GM23338 (cell line): ENCODE measurements at regions not wholly inside any gene's neighbourhood (a gene's known extent, or its start where the extent isn't known, plus 50 kb on each side); places are given as distances from the start of the nearest gene placed in this dataset.

ENCODE experiments used
- ATAC-seq: fragments of 200-7000 bp; cut with Tn5 transposase; 3 replicates; pipeline ENCODE4 v1.9.1; 2020
- DNase-seq: peaks from one replicate; pipeline ENCODE4 v3.0.0-alpha.2; 2015; ENCODE audit warnings: low spot score
- H2AFZ ChIP-seq: fragments of 200-600 bp; sonication (generic); 2 replicates; pipeline ENCODE4 v1.8.0; 2016; ENCODE audit warnings: antibody characterized with exemption, mild to moderate bottlenecking, moderate library complexity
- H3F3A ChIP-seq: fragments of 200-600 bp; sonication (generic); replicated peaks from 2 replicates; pipeline ENCODE4 v1.8.0; 2017; ENCODE audit warnings: antibody characterized with exemption, mixed run types, low read depth
- H3K27ac ChIP-seq: fragments of 200-600 bp; sonication (generic); 2 replicates; pipeline ENCODE4 v1.6.1; 2016; ENCODE audit warnings: low read depth
- H3K27me3 ChIP-seq: fragments of 200-600 bp; sonication (generic); 2 replicates; pipeline ENCODE4 v1.8.0; 2016; ENCODE audit warnings: mild to moderate bottlenecking, mixed run types, moderate library complexity; ENCODE audit not compliant: insufficient read depth
- H3K36me3 ChIP-seq: fragments of 200-600 bp; sonication (generic); 2 replicates; pipeline ENCODE4 v1.8.0; 2016; ENCODE audit warnings: mild to moderate bottlenecking; ENCODE audit not compliant: insufficient read depth
- H3K4me1 ChIP-seq: fragments of 200-600 bp; sonication (generic); 2 replicates; pipeline ENCODE4 v1.8.0; 2016; ENCODE audit warnings: mild to moderate bottlenecking, moderate library complexity; ENCODE audit not compliant: insufficient read depth
- H3K4me2 ChIP-seq: fragments of 200-600 bp; sonication (generic); 2 replicates; pipeline ENCODE4 v1.7.1; 2017; ENCODE audit warnings: mixed run types
- H3K4me3 ChIP-seq: fragments of 200-600 bp; sonication (generic); 2 replicates; pipeline ENCODE4 v1.6.1; 2016; ENCODE audit warnings: mixed run types
- H3K79me2 ChIP-seq: fragments of 200-600 bp; sonication (generic); replicated peaks from 2 replicates; pipeline ENCODE4 v1.8.0; 2017; ENCODE audit warnings: mild to moderate bottlenecking; ENCODE audit not compliant: insufficient read depth
- H3K9me2 ChIP-seq: fragments of 200-600 bp; sonication (generic); 2 replicates; pipeline ENCODE4 v1.8.0; 2017; ENCODE audit not compliant: insufficient read depth
- H4K20me1 ChIP-seq: fragments of 200-600 bp; sonication (generic); replicated peaks from 2 replicates; pipeline ENCODE4 v1.8.0; 2017; ENCODE audit warnings: mild to moderate bottlenecking; ENCODE audit not compliant: insufficient read depth
- H3K27ac Mint-ChIP-seq: 2 replicates; pipeline ENCODE4 v1.8.0; 2020; ENCODE audit warnings: inconsistent platforms, mild to moderate bottlenecking, moderate library complexity, mixed read lengths
- H3K27me3 Mint-ChIP-seq: 3 replicates; pipeline ENCODE4 v1.8.0; 2022; ENCODE audit warnings: low read depth, mild to moderate bottlenecking, moderate library complexity, mixed read lengths, inconsistent platforms; ENCODE audit not compliant: insufficient read depth, poor library complexity
- H3K36me3 Mint-ChIP-seq: 3 replicates; pipeline ENCODE4 v1.8.0; 2021; ENCODE audit warnings: low read depth, mild to moderate bottlenecking, inconsistent platforms, moderate library complexity, mixed read lengths
- H3K4me1 Mint-ChIP-seq: 3 replicates; pipeline ENCODE4 v1.8.0; 2020; ENCODE audit warnings: mild to moderate bottlenecking, inconsistent platforms, mixed read lengths
- H3K4me3 Mint-ChIP-seq: 3 replicates; pipeline ENCODE4 v1.8.0; 2021; ENCODE audit warnings: moderate library complexity, mild to moderate bottlenecking, inconsistent platforms, mixed read lengths
- H3K9me3 Mint-ChIP-seq: 3 replicates; pipeline ENCODE4 v1.8.0; 2020; ENCODE audit warnings: moderate library complexity, mild to moderate bottlenecking, inconsistent platforms, mixed read lengths
- CREB1 ChIP-seq: fragments of 250-450 bp; sonication (Bioruptor Pico); IDR thresholded peaks from 2 replicates; pipeline ENCODE4 v1.5.0; 2020; ENCODE audit warnings: low read depth, mild to moderate bottlenecking, moderate library complexity
- EZH2 ChIP-seq: fragments of 200-600 bp; sonication (generic); IDR thresholded peaks from one replicate; pipeline ENCODE4 v1.8.0; 2017; ENCODE audit warnings: antibody characterized with exemption, mild to moderate bottlenecking, low read depth; ENCODE audit not compliant: unreplicated experiment
- EZH2phosphoT487 ChIP-seq: fragments of 200-600 bp; sonication (generic); IDR thresholded peaks from one replicate; pipeline ENCODE4 v1.8.1; 2018; ENCODE audit warnings: antibody characterized with exemption; ENCODE audit not compliant: unreplicated experiment
- JUNB ChIP-seq: IDR thresholded peaks from one replicate; pipeline ENCODE4 v1.6.1; 2016; ENCODE audit warnings: antibody characterized with exemption; ENCODE audit not compliant: unreplicated experiment
- NANOG ChIP-seq: IDR thresholded peaks from 2 replicates; pipeline ENCODE4 v1.6.1; 2016; ENCODE audit warnings: antibody characterized with exemption, borderline replicate concordance
- POLR2AphosphoS5 ChIP-seq: IDR thresholded peaks from 2 replicates; pipeline ENCODE4 v1.6.1; 2016; ENCODE audit warnings: antibody characterized with exemption, low read depth
- STAT1 ChIP-seq: IDR thresholded peaks from one replicate; pipeline ENCODE4 v1.6.1; 2016; ENCODE audit warnings: antibody characterized with exemption; ENCODE audit not compliant: unreplicated experiment
- ZNF114 ChIP-seq: fragments of 250-450 bp; sonication (Bioruptor Pico); IDR thresholded peaks from 2 replicates; pipeline ENCODE4 v1.5.0; 2020; ENCODE audit warnings: mild to moderate bottlenecking, moderate library complexity
- ZNF331 ChIP-seq: fragments of 250-450 bp; sonication (Bioruptor Pico); IDR thresholded peaks from 2 replicates; pipeline ENCODE4 v1.5.0; 2020; ENCODE audit warnings: low read depth, mild to moderate bottlenecking, moderate library complexity
- TF ChIP-seq, protein P1 (sequence below): fragments of 250-450 bp; sonication (Bioruptor Pico); IDR thresholded peaks from 2 replicates; pipeline ENCODE4 v1.5.0; 2020; ENCODE audit warnings: mild to moderate bottlenecking, moderate library complexity
- TF ChIP-seq, protein P2 (sequence below): IDR thresholded peaks from one replicate; pipeline ENCODE4 v1.6.1; 2018; ENCODE audit warnings: antibody characterized with exemption; ENCODE audit not compliant: unreplicated experiment
- TF ChIP-seq, protein P3 (sequence below), 2 experiments: fragments of 200-600 bp in 1 of 2; sonication (generic) in 1 of 2; conservative IDR thresholded peaks; 2 replicates each; pipeline versions ENCODE4 v1.5.1 to v1.6.1; 2016 to 2017; ENCODE audit warnings: antibody characterized with exemption in 2 of 2, low read depth in 2 of 2, mild to moderate bottlenecking in 2 of 2, moderate library complexity in 1 of 2
- TF ChIP-seq, protein P4 (sequence below): IDR thresholded peaks from 2 replicates; pipeline ENCODE4 v1.6.1; 2016; ENCODE audit warnings: antibody characterized with exemption

DNA sequence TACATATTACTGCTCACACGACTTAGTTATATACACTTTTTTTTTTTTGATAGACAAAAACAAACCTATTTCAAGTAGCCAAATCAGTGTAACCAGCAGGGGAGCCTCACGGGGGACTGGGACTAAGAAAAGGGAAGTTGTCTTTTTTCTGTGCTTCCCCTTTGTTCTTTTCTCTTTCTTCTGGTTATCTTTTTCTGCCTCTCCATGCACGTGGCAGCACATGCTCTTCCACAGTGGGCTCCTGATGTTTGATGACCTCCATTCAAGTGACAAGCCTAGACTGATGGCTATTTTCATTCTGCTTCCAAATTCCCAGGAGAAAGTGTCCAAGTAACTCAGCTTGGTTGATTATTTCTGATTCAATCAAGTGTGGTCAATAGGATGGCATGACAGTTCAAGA is 98.2 kb upstream of the STK39 start:
- Histone ChIP-seq H3K4me1 (0 out of 2 replicates have a peak, but pooled peaks cover 4% of the 10 kb centered on the region), H3K9me2 (peaks cover 9% of the 10 kb centered on the region; the same call in 1 of the 2 replicates), H3K79me2 (no peaks in the 10 kb centered on the region), H3K4me3 (no peak overlapping the region), H3K27ac (no peak overlapping the region), H4K20me1 (no peaks in the 10 kb centered on the region), H2AFZ (no peak overlapping the region), H3F3A (no peaks in the 10 kb centered on the region), H3K27me3 (no peaks in the 10 kb centered on the region), H3K4me2 (no peak overlapping the region), H3K36me3 (no peaks in the 10 kb centered on the region)
- DNase-seq (no peak), ATAC-seq (no peak)
- TF ChIP-seq NANOG (no peak), EZH2phosphoT487 (no peak), ZNF331 (CRISPR knock-in tag) (no peak), JUNB (no peak), POLR2AphosphoS5 (no peak), EZH2 (no peak), ZNF114 (CRISPR knock-in tag) (no peak), CREB1 (CRISPR knock-in tag) (no peak), STAT1 (no peak)
- TF ChIP-seq, protein P1, sequence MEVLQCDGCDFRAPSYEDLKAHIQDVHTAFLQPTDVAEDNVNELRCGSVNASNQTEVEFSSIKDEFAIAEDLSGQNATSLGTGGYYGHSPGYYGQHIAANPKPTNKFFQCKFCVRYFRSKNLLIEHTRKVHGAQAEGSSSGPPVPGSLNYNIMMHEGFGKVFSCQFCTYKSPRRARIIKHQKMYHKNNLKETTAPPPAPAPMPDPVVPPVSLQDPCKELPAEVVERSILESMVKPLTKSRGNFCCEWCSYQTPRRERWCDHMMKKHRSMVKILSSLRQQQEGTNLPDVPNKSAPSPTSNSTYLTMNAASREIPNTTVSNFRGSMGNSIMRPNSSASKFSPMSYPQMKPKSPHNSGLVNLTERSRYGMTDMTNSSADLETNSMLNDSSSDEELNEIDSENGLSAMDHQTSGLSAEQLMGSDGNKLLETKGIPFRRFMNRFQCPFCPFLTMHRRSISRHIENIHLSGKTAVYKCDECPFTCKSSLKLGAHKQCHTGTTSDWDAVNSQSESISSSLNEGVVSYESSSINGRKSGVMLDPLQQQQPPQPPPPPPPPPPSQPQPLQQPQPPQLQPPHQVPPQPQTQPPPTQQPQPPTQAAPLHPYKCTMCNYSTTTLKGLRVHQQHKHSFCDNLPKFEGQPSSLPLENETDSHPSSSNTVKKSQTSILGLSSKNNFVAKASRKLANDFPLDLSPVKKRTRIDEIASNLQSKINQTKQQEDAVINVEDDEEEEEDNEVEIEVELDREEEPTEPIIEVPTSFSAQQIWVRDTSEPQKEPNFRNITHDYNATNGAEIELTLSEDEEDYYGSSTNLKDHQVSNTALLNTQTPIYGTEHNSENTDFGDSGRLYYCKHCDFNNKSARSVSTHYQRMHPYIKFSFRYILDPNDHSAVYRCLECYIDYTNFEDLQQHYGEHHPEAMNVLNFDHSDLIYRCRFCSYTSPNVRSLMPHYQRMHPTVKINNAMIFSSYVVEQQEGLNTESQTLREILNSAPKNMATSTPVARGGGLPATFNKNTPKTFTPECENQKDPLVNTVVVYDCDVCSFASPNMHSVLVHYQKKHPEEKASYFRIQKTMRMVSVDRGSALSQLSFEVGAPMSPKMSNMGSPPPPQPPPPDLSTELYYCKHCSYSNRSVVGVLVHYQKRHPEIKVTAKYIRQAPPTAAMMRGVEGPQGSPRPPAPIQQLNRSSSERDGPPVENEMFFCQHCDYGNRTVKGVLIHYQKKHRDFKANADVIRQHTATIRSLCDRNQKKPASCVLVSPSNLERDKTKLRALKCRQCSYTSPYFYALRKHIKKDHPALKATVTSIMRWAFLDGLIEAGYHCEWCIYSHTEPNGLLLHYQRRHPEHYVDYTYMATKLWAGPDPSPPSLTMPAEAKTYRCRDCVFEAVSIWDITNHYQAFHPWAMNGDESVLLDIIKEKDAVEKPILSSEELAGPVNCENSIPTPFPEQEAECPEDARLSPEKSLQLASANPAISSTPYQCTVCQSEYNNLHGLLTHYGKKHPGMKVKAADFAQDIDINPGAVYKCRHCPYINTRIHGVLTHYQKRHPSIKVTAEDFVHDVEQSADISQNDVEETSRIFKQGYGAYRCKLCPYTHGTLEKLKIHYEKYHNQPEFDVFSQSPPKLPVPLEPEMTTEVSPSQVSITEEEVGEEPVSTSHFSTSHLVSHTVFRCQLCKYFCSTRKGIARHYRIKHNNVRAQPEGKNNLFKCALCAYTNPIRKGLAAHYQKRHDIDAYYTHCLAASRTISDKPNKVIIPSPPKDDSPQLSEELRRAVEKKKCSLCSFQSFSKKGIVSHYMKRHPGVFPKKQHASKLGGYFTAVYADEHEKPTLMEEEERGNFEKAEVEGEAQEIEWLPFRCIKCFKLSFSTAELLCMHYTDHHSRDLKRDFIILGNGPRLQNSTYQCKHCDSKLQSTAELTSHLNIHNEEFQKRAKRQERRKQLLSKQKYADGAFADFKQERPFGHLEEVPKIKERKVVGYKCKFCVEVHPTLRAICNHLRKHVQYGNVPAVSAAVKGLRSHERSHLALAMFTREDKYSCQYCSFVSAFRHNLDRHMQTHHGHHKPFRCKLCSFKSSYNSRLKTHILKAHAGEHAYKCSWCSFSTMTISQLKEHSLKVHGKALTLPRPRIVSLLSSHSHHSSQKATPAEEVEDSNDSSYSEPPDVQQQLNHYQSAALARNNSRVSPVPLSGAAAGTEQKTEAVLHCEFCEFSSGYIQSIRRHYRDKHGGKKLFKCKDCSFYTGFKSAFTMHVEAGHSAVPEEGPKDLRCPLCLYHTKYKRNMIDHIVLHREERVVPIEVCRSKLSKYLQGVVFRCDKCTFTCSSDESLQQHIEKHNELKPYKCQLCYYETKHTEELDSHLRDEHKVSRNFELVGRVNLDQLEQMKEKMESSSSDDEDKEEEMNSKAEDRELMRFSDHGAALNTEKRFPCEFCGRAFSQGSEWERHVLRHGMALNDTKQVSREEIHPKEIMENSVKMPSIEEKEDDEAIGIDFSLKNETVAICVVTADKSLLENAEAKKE (CRISPR knock-in tag): no peak
- TF ChIP-seq, protein P2, sequence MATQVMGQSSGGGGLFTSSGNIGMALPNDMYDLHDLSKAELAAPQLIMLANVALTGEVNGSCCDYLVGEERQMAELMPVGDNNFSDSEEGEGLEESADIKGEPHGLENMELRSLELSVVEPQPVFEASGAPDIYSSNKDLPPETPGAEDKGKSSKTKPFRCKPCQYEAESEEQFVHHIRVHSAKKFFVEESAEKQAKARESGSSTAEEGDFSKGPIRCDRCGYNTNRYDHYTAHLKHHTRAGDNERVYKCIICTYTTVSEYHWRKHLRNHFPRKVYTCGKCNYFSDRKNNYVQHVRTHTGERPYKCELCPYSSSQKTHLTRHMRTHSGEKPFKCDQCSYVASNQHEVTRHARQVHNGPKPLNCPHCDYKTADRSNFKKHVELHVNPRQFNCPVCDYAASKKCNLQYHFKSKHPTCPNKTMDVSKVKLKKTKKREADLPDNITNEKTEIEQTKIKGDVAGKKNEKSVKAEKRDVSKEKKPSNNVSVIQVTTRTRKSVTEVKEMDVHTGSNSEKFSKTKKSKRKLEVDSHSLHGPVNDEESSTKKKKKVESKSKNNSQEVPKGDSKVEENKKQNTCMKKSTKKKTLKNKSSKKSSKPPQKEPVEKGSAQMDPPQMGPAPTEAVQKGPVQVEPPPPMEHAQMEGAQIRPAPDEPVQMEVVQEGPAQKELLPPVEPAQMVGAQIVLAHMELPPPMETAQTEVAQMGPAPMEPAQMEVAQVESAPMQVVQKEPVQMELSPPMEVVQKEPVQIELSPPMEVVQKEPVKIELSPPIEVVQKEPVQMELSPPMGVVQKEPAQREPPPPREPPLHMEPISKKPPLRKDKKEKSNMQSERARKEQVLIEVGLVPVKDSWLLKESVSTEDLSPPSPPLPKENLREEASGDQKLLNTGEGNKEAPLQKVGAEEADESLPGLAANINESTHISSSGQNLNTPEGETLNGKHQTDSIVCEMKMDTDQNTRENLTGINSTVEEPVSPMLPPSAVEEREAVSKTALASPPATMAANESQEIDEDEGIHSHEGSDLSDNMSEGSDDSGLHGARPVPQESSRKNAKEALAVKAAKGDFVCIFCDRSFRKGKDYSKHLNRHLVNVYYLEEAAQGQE: no peak
- TF ChIP-seq, protein P3, sequence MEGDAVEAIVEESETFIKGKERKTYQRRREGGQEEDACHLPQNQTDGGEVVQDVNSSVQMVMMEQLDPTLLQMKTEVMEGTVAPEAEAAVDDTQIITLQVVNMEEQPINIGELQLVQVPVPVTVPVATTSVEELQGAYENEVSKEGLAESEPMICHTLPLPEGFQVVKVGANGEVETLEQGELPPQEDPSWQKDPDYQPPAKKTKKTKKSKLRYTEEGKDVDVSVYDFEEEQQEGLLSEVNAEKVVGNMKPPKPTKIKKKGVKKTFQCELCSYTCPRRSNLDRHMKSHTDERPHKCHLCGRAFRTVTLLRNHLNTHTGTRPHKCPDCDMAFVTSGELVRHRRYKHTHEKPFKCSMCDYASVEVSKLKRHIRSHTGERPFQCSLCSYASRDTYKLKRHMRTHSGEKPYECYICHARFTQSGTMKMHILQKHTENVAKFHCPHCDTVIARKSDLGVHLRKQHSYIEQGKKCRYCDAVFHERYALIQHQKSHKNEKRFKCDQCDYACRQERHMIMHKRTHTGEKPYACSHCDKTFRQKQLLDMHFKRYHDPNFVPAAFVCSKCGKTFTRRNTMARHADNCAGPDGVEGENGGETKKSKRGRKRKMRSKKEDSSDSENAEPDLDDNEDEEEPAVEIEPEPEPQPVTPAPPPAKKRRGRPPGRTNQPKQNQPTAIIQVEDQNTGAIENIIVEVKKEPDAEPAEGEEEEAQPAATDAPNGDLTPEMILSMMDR (conservative IDR thresholded peaks at IDR 0.05; ENCODE audit: low read depth in 2 of 2): no peak
- TF ChIP-seq, protein P4, sequence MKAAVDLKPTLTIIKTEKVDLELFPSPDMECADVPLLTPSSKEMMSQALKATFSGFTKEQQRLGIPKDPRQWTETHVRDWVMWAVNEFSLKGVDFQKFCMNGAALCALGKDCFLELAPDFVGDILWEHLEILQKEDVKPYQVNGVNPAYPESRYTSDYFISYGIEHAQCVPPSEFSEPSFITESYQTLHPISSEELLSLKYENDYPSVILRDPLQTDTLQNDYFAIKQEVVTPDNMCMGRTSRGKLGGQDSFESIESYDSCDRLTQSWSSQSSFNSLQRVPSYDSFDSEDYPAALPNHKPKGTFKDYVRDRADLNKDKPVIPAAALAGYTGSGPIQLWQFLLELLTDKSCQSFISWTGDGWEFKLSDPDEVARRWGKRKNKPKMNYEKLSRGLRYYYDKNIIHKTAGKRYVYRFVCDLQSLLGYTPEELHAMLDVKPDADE: no peak
- Mint-ChIP-seq H3K4me1 (peaks cover 11% of the 10 kb centered on the region), H3K27ac (no peak overlapping the region), H3K27me3 (peaks cover 7% of the 10 kb centered on the region), H3K9me3 (peaks cover 11% of the 10 kb centered on the region; the same call in 2 of the 3 replicates), H3K4me3 (no peak overlapping the region), H3K36me3 (0 out of 3 replicates have a peak, but pooled peaks cover 7% of the 10 kb centered on the region)
